Femur (tissue), 1 donor: ENCODE measurements at regions not wholly inside any gene's neighbourhood (a gene's known extent, or its start where the extent isn't known, plus 50 kb on each side); places are given as distances from the start of the nearest gene placed in this dataset.
"Not testable (repeated sequence)": the region's sequence is repeated elsewhere in the genome, so short reads cannot be mapped to it uniquely, and the experiment has no call there.

Experiments used
- DNase-seq: peaks from one replicate; pipeline ENCODE4 v3.0.0-alpha.2; 2017

GRCh38 chr6:68007717-68008116, 627.4 kb upstream of the ADGRB3 start:
- DNase-seq: no peak

DNA sequence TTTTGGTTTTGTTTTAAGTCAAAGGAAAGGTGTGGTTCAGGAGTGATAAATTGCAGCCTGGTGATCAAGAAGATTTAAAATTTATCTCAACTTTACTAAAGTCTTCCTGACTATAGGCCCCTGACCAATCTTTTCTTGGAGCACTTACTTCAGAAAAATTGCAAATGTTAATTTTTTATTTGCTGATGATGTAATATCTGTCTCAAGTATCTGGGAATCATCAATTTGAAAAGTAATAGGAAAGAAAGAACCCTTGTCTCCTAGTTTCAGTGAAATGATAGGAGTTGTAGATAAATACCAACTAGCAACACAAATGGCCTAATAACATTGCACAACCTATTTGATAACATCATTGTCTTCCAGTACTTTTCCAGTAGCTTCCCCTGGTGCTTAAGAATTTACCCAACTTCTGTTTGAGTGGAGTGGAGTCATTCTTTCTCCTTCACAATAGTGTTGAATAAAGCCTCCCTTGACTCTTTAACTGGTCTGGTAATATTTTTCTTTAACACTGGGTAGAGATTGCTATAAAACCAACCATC, 648.3 kb upstream of the ADGRB3 start:
- DNase-seq: no peak

- no peak for DNase-seq
These were observed 658.6 kb upstream of the ADGRB3 start for GRCh38 chr6:67976486-67976885.

- no peak for DNase-seq
These were observed 660.2 kb upstream of the ADGRB3 start for GRCh38 chr6:67974931-67975330.

DNA sequence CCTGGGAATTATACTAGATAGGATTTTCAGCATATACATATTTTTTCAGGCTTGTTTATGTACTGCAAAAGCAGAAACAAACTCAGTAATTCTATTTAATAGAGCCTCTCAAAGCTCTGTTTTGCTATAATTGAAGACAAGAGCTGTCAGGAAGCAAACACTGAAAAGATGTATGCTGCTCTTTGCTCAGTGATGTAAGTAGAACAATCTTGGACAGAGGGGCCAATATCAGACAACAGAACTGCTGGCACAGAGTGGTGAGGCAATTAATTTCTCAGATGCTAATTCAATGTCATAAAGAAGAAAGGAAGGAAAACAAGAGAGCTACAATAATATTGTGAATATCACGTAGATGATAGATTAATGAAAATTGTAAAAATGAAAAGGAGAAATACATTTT, 663.3 kb upstream of the ADGRB3 start:
- DNase-seq: no peak

DNA sequence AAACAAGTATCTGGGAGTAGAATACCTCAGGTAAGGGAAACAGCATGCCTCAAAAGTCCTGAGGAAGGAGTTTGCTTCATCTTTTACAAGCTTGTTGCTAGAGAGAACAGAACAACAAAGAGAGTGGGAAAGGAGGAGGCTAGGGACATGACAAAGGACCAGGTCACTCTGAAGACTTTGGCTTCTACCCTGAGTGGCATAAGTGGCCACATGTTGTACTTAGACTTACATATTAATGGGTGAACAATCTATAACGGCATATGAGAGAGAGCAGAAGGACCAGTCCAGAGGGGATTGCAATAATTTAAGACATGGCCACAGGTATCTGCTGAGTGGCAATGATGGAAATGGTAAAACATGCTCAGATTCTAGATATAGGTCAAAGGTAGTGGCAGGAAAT, 668.3 kb upstream of the ADGRB3 start:
- DNase-seq: no peak

GRCh38 chr6:67956352-67956751, 678.7 kb upstream of the ADGRB3 start:
- DNase-seq: no peak

- DNase-seq: no peak
These were observed 682.1 kb upstream of the ADGRB3 start for GRCh38 chr6:67952948-67953347.

GRCh38 chr6:67952121-67952520, 683.0 kb upstream of the ADGRB3 start:
- no peak for DNase-seq

GRCh38 chr6:67947762-67948161, 687.3 kb upstream of the ADGRB3 start:
- not testable (repeated sequence) for DNase-seq

DNA sequence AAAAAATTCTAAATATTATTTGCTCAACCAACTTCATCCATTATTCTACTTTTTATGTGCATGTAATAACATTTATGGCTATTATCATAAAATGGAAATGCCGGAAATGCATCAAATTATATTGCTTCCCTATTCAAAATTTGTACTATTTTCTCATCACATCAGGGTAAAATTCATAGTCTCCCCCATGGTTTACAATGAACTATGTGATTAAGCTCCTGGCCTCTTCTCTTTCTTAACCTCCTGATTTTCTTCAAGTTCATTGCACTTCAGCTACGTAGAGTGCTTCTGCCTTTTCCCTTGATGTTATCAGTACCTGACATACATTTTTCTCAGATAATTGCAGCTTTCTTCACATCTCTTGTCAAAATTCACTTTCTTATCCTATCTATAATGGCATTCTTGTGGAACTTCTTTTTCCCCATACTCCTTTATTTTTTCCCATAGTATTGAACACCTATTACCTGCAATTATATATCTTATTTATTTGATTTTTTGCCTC, 699.1 kb upstream of the ADGRB3 start:
- no peak for DNase-seq

- no peak for DNase-seq
These were observed 701.8 kb upstream of the ADGRB3 start for GRCh38 chr6:67933278-67933677.

GRCh38 chr6:67922588-67922987, 712.5 kb upstream of the ADGRB3 start:
- not testable (repeated sequence) for DNase-seq

- DNase-seq: not testable (repeated sequence)
These were observed 715.0 kb upstream of the ADGRB3 start for GRCh38 chr6:67920040-67920439.

GRCh38 chr6:67916399-67916798, 718.7 kb upstream of the ADGRB3 start:
- no peak for DNase-seq

DNA sequence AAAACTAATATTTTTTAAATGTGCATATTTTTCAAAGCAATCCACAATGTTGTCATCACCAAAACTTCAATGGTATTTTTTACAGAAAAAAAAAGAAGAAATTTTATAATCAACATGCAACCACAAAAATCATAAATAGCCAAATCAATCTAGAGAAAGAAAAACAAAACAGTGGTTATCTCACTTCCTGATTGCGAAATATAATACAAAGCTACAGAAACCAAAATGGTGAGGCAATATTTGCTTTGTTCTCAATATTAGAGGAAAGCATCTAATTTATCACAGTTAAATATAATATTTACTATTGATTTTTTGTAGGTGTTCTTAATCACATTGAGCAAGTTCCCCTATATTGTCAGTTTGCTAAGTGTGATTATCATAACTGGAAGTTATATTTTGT, 720.7 kb upstream of the ADGRB3 start:
- DNase-seq: no peak

- no peak for DNase-seq
These were observed 725.7 kb upstream of the ADGRB3 start for GRCh38 chr6:67909354-67909753.

DNA sequence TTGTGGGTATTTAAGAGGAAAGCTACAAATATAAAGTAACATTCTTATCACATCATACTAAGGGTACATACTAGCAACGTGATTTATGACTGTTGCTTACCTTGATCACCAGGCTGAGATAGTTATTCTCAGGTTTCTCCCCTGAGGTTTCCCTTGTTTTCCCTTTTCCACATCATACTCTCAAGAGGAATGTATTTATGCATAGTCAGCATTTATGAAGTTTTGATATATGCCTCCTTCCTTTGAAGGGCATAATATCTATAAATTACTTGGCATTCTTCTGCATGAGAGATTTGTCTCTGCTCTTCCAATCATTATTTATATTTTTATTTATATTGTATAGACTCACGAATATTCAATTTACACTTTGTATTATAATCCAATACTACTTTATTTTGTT, 726.7 kb upstream of the ADGRB3 start:
- DNase-seq: no peak

DNA sequence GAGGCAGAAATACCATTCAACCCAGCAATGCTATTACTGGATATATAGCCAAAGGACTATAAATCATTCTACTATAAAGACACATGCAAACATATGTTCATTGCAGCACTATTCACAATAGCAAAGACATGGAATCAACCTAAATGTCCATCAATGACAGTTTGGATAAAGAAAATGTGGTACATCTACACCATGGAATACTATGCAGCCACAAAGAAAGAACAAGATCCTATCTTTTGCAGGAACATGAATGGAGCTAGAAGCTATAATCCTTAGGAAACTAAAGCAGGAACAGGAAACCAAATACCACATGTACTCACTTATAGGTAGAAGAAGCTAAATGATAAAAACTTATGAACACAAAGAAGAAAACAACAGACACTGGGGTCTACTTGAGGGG, 730.3 kb upstream of the ADGRB3 start:
- DNase-seq: not testable (repeated sequence)

- DNase-seq: no peak
These were observed 736.2 kb upstream of the ADGRB3 start for GRCh38 chr6:67898875-67899274.

GRCh38 chr6:67897998-67898607, 737.0 kb upstream of the ADGRB3 start:
- no peak for DNase-seq

DNA sequence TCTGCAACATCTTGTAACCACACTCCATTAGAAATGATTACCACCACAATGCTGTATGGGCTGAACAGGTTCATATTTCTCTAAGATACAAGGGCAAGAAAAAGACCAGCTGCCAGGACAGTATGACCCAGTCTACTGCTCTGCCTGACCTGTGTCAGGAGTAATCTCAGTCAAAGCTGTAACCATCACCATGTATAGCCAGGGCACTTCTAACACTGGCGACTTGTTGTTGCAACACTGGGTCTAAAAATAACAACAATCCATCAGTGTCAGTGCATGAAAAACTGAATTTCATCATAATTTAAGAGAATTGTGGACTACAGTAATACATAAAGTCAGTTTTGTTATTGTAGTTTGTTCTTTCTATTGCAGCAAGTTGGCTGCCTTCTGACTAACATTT, 738.6 kb upstream of the ADGRB3 start:
- no peak for DNase-seq

DNA sequence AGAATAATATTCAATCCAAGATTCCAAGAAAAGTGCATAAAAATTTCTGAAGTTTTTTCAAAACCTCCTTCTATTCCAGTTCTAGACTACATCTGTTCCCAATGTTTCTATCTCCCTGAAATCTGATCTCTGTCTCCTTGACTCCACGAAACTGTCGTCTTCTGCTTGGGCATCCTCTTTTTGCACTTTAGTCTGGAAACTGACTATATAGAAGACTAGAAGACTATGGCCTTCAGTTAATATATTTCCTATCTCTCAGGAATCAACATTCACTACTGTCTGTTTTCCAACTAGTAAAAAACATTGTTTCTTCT, 745.4 kb upstream of the ADGRB3 start:
- DNase-seq: no peak

DNA sequence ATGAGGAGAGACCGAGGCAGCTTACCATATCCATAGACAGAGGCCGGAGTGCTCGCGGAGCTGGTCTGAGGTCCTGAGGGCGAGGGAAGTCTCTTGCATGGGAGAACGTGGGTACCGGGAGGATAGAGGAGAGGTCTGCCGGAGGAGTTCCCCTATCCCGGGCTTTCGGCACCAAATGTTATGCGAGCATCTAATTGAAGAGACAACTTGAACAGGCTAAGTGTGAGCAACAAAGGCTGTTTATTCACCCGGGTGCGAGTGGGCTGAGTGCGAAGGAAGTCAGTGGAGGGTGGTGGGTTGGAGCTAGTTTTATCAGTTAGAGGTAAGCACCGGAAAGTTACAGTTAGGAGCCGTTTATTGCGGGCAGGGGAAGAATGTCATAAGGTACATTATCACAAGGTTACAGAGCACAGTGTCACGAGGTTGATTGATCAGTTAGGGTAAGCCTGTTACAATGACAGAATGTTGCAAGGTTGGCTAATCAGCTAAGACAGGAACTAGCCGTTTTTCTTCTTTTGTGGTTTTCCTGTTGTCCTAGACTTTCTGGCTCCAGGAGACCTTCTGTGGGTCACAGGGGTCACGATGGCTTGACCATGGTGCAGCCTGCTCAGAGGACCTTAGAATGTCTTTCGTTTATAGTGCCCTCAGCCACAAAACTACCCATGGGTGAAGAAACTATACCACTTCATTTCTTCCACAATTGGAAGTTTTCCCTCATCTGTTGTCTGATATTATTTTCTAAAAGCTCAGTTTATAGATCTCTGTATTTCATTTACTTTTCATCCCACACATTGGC, 746.0 kb upstream of the ADGRB3 start:
- peak; percentile 19 for DNase-seq

DNA sequence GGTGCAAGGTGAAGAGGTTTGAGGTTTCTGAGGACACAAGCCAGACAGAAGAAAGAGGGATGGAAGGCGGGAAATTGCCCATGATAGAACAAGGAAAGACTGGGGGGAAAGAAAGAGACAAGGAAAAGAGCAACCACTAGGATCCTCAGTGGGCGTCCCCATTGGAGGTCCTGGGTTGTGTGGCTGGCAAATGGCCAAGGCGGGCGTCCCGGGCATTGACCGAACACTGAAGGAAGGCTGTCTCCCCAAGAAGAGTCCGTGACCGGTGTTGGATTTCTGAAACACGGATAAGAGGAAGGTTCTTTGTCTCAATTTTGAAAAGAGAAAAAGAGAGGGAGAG, 746.6 kb upstream of the ADGRB3 start:
- DNase-seq: no peak
